ENCODE measurements at regions not wholly inside any gene's neighbourhood (a gene's known extent, or its start where the extent isn't known, plus 50 kb on each side); places are given as distances from the start of the nearest gene placed in this dataset.

DNA sequence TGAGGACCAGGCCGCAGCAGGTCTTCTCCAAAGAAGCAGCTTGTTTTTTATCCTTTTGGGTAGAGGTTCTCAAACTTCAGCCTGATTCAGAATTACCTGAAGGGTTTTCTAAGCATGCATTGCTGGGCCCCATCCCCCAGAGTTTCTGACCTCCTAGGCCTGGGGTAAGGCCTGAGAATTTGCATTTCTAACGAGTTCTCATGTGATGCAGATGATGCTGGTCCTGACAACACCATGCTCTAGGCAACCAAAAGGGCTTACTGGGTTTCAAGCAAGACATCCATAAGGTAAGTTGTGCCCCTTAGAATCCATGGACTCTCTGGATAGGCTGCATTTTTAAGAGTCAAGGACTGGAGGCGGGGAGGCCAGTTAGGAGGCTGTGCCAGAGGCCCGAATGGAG lies 295.1 kb downstream of the HHIPL2 start:
- no peak overlapping the region for H3K4me2 ChIP-seq (ENCODE audit: low read length)
- H4K20me1 ChIP-seq (ENCODE audit: insufficient read depth): no peaks in the 10 kb centered on the region
- TF ChIP-seq POLR2A (IDR thresholded peaks at IDR 0.05; ENCODE audit: borderline replicate concordance, extremely low read depth, insufficient read depth, insufficient read length): no peak
- H3K79me2 ChIP-seq (ENCODE audit: insufficient read depth, low read length): no peaks in the 10 kb centered on the region
- DNase-seq (ENCODE audit: low read depth, low spot score) (no peak), ATAC-seq (no peak)
- no TSS peak for BruUV-seq (replicated peaks)
- intact Hi-C loops (cut with micrococcal nuclease): no loop called here
- H3K27ac ChIP-seq (ENCODE audit: low read depth, low read length): no peak overlapping the region
- H2AFZ ChIP-seq (ENCODE audit: low read depth, low read length, poor library complexity, severe bottlenecking): no peak overlapping the region
- H3K4me3 ChIP-seq (replicated peaks in 1 of 2; ENCODE audit: low read depth in 1 of 2, low read length in 2 of 2): no peak overlapping the region
- no peaks in the 10 kb centered on the region for H3K9me3 ChIP-seq (ENCODE audit: control insufficient read depth in 1 of 2, insufficient read depth in 1 of 2, low read depth in 1 of 2, low read length in 2 of 2)
- H3K36me3 ChIP-seq (ENCODE audit: control insufficient read depth in 1 of 2, insufficient read depth in 2 of 2, low read length in 2 of 2): no peaks in the 10 kb centered on the region
- POLR2A ChIA-PET: no interaction called here
- RAD21 ChIA-PET (ENCODE audit: low non-redundant PET in 1 of 2, low total read pairs in 2 of 2, uncharacterized antibody in 2 of 2, unreplicated experiment in 2 of 2): no interaction called here
- no peaks in the 10 kb centered on the region for H3K9me2 ChIP-seq (ENCODE audit: insufficient read depth)
- CTCF ChIA-PET: no interaction called here
- H3K4me1 ChIP-seq (ENCODE audit: control insufficient read depth in 1 of 2, insufficient read depth in 2 of 2, low read length in 2 of 2): no peaks in the 10 kb centered on the region; a peak in 1 of 4 replicates
- H3K27me3 ChIP-seq (ENCODE audit: insufficient read depth, low read length): no peaks in the 10 kb centered on the region
- H3K9ac ChIP-seq (ENCODE audit: low read length): no peak overlapping the region

DNA sequence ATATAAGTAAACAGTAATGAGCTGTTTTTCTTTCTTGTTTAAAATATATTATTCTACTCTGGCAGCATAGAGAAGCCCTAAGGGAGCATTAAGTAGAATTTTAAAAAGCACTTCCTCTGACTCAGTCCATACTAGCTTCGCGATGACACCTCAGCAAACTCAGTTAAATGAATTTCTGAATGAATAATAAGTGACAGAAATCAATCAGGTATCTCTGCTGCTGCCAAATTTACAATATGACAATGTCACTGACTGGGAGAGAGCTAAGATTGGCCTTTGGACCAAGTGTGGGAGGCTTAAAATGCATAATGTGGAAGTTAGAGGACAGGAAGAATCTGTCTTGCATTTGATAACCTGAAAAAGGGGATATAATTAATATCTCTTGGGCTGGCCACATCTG lies 296.1 kb downstream of the HHIPL2 start:
- intact Hi-C loops (cut with micrococcal nuclease): no loop called here
- no peaks in the 10 kb centered on the region for H3K9me2 ChIP-seq (ENCODE audit: insufficient read depth)
- H2AFZ ChIP-seq (ENCODE audit: low read depth, low read length, poor library complexity, severe bottlenecking): no peak overlapping the region
- no peaks in the 10 kb centered on the region for H4K20me1 ChIP-seq (ENCODE audit: insufficient read depth)
- DNase-seq (ENCODE audit: low read depth, low spot score) (no peak), ATAC-seq (no peak)
- CTCF ChIA-PET: no interaction called here
- no peaks in the 10 kb centered on the region for H3K4me1 ChIP-seq (ENCODE audit: control insufficient read depth in 1 of 2, insufficient read depth in 2 of 2, low read length in 2 of 2)
- H3K9ac ChIP-seq (ENCODE audit: low read length): no peak overlapping the region
- POLR2A ChIA-PET: no interaction called here
- H3K4me3 ChIP-seq (replicated peaks in 1 of 2; ENCODE audit: low read depth in 1 of 2, low read length in 2 of 2): no peak overlapping the region
- no TSS peak for BruUV-seq (replicated peaks)
- RAD21 ChIA-PET (ENCODE audit: low non-redundant PET in 1 of 2, low total read pairs in 2 of 2, uncharacterized antibody in 2 of 2, unreplicated experiment in 2 of 2): no interaction called here
- H3K9me3 ChIP-seq (ENCODE audit: control insufficient read depth in 1 of 2, insufficient read depth in 1 of 2, low read depth in 1 of 2, low read length in 2 of 2): no peaks in the 10 kb centered on the region
- no peak overlapping the region for H3K27ac ChIP-seq (ENCODE audit: low read depth, low read length)
- H3K36me3 ChIP-seq (ENCODE audit: control insufficient read depth in 1 of 2, insufficient read depth in 2 of 2, low read length in 2 of 2): no peaks in the 10 kb centered on the region
- no peak overlapping the region for H3K4me2 ChIP-seq (ENCODE audit: low read length)
- TF ChIP-seq, protein P1, sequence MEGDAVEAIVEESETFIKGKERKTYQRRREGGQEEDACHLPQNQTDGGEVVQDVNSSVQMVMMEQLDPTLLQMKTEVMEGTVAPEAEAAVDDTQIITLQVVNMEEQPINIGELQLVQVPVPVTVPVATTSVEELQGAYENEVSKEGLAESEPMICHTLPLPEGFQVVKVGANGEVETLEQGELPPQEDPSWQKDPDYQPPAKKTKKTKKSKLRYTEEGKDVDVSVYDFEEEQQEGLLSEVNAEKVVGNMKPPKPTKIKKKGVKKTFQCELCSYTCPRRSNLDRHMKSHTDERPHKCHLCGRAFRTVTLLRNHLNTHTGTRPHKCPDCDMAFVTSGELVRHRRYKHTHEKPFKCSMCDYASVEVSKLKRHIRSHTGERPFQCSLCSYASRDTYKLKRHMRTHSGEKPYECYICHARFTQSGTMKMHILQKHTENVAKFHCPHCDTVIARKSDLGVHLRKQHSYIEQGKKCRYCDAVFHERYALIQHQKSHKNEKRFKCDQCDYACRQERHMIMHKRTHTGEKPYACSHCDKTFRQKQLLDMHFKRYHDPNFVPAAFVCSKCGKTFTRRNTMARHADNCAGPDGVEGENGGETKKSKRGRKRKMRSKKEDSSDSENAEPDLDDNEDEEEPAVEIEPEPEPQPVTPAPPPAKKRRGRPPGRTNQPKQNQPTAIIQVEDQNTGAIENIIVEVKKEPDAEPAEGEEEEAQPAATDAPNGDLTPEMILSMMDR (IDR thresholded peaks at IDR 0.05 in 2 of 3, conservative IDR thresholded peaks at IDR 0.05 in 1 of 3; ENCODE audit: borderline replicate concordance in 1 of 3, insufficient read depth in 1 of 3, low read depth in 2 of 3, low read length in 2 of 3): no peak
- TF ChIP-seq SIN3A (IDR thresholded peaks at IDR 0.05; ENCODE audit: low read depth) (no peak), CEBPB (IDR thresholded peaks at IDR 0.05; ENCODE audit: low read depth) (no peak), YY1 (IDR thresholded peaks at IDR 0.05; ENCODE audit: extremely low read depth, insufficient replicate concordance, low read depth, low read length) (no peak), ZNF274 (IDR thresholded peaks at IDR 0.05; ENCODE audit: low read depth, low read length) (no peak), EZH2phosphoT487 (IDR thresholded peaks at IDR 0.05; ENCODE audit: borderline replicate concordance) (no peak), POLR2AphosphoS5 (IDR thresholded peaks at IDR 0.05; ENCODE audit: low read depth, low read length) (no peak), ELF1 (IDR thresholded peaks at IDR 0.05; ENCODE audit: borderline replicate concordance, low read depth) (no peak), SP1 (IDR thresholded peaks at IDR 0.05; ENCODE audit: low read depth) (no peak), JUND (IDR thresholded peaks at IDR 0.05) (no peak), EZH2 (IDR thresholded peaks at IDR 0.05) (no peak), FOSL1 (IDR thresholded peaks at IDR 0.05; ENCODE audit: low read depth) (no peak), RAD21 (IDR thresholded peaks at IDR 0.05; ENCODE audit: low read depth) (no peak)
- TF ChIP-seq, protein P2, sequence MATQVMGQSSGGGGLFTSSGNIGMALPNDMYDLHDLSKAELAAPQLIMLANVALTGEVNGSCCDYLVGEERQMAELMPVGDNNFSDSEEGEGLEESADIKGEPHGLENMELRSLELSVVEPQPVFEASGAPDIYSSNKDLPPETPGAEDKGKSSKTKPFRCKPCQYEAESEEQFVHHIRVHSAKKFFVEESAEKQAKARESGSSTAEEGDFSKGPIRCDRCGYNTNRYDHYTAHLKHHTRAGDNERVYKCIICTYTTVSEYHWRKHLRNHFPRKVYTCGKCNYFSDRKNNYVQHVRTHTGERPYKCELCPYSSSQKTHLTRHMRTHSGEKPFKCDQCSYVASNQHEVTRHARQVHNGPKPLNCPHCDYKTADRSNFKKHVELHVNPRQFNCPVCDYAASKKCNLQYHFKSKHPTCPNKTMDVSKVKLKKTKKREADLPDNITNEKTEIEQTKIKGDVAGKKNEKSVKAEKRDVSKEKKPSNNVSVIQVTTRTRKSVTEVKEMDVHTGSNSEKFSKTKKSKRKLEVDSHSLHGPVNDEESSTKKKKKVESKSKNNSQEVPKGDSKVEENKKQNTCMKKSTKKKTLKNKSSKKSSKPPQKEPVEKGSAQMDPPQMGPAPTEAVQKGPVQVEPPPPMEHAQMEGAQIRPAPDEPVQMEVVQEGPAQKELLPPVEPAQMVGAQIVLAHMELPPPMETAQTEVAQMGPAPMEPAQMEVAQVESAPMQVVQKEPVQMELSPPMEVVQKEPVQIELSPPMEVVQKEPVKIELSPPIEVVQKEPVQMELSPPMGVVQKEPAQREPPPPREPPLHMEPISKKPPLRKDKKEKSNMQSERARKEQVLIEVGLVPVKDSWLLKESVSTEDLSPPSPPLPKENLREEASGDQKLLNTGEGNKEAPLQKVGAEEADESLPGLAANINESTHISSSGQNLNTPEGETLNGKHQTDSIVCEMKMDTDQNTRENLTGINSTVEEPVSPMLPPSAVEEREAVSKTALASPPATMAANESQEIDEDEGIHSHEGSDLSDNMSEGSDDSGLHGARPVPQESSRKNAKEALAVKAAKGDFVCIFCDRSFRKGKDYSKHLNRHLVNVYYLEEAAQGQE (IDR thresholded peaks at IDR 0.05; ENCODE audit: low read depth): no peak
- TF ChIP-seq, protein P3, sequence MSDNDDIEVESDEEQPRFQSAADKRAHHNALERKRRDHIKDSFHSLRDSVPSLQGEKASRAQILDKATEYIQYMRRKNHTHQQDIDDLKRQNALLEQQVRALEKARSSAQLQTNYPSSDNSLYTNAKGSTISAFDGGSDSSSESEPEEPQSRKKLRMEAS (IDR thresholded peaks at IDR 0.05): no peak
- TF ChIP-seq, protein P4, sequence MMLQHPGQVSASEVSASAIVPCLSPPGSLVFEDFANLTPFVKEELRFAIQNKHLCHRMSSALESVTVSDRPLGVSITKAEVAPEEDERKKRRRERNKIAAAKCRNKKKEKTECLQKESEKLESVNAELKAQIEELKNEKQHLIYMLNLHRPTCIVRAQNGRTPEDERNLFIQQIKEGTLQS (IDR thresholded peaks at IDR 0.05): no peak
- no peaks in the 10 kb centered on the region for H3K79me2 ChIP-seq (ENCODE audit: insufficient read depth, low read length)
- H3K27me3 ChIP-seq (ENCODE audit: insufficient read depth, low read length): no peaks in the 10 kb centered on the region

All from HCT116 (cell line).